NCI-H345 treated with DMSO at 0.1 percent for 48 hours (cell line): ENCODE measurements at regions not wholly inside any gene's neighbourhood (a gene's known extent, or its start where the extent isn't known, plus 50 kb on each side); places are given as distances from the start of the nearest gene placed in this dataset.
"Not testable (repeated sequence)": the region's sequence is repeated elsewhere in the genome, so short reads cannot be mapped to it uniquely, and the experiment has no call there.

Experiments used
- DNase-seq: peaks from one replicate; lab custom pipeline; 2025; ENCODE audit not compliant: unreplicated experiment; lab: John Stamatoyannopoulos, UW

- DNase-seq, result no peak
These were observed 55.2 kb upstream of the SLIT2 start for GRCh38 chr4:20196476-20196875.

GRCh38 chr4:20195071-20195885 is 56.4 kb upstream of the SLIT2 start:
- DNase-seq, result no peak

DNA sequence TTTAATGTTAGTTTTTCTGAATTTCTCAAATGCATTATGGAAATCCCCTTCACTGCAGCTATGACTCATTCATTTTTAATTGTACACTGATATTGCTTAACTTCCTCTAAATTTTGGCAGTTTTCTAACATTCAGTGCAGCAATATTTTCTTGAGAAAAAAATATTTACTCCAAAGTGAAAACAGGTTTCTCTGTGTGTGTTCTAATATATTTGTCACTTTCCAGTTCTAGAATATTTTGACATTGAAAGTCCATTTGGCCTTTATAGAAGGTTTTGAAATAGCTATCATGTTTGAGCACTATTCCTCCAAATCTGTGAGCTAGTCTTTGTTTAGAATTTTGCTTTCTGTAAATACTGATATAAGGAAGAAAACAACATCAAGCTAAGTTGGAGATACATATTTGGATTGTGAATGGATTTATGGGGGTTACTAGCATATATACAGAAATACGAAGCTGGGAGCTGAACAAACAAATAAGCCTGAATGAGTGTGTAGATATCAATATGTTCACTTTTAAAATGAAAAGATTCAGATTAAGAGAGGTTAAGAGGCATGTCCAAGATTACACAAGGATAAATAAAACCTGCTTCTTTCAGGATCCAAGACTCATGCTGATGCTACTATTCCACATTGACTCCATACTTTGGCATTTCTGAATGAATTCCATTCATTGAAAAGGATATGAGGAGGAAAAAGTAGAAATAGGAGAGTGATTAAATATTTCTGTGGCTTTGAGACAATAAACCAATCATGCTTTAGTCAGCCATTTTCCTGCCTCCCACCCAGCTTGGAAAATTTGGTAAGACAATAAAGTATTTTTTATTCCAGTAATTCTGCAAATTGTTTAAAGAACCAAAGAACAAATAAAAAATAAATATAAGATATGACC is 57.3 kb upstream of the SLIT2 start:
- DNase-seq, result no peak

DNA sequence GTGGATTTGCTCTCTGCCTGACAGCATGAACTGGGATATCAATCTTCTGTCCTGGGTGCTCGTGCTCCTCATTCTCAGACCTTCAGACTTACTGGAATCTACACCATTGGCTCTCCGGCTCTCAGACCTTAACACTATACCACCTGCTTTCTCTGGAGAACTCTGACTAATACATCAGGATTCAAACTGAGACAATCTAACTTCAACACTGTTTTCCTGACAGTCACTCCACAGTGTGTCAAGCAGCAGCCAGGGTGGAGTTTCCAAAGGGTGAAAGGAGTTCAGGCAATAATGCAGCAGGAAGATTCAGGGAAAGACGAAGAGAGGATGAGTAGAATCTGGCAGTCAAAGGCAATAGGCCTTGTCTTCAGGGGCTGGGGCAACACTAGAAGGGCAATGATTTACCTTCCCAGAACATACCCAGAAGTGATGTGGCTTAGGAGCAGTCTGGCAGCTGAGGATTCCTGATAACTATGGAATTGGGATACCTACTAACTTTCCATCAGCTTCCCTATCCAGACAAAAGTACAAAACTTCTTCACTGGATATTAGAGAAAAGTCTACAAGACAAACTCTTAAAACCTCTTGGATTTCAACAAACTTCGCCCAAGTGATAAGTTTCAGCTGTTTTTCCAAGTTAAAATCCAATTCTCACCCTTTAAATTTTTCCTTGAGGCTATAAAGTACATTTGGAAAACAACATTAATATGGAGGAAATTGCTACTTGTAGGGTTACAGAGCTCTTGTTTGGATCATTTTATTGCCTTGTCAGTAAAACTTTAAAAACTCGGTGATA is 58.4 kb upstream of the SLIT2 start:
- no peak for DNase-seq

DNA sequence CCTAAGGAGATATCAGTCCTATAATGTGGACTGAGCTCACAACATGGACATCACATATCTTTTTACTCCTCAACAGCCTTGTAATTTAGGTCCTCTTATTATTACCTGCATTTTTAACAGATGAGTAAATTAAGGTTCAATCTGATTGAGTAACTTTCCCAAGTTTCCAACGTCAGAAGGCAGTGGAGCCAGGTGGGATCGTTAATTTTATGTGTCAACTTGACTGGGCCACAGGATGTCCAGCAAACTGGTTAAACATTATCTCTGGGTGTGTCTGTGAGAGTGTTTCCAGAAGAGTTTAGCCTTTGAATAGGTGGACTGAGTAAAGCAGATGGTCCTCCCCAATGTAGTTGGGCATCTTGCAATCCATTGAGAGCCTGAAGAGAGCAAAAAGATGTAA is 59.0 kb upstream of the SLIT2 start:
- DNase-seq, result no peak

DNA sequence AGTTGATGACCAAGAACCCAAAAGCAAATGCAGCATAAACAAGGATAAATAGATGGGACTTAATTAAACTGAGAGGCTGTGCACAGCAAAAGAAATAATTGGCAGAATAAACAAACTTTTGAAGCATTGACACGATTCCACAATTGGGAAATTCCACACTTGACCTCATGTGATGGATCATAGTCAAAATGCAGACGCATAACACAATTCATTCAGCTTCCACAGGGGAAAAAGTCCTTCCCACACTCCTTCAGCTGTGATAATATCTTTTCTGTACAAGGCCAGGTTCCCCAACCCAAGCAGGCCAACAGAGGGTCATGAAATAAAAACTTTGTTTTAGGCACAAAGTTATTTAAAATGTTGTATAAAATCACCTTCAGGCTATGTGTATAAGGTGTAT is 66.6 kb upstream of the SLIT2 start:
- no peak for DNase-seq

DNA sequence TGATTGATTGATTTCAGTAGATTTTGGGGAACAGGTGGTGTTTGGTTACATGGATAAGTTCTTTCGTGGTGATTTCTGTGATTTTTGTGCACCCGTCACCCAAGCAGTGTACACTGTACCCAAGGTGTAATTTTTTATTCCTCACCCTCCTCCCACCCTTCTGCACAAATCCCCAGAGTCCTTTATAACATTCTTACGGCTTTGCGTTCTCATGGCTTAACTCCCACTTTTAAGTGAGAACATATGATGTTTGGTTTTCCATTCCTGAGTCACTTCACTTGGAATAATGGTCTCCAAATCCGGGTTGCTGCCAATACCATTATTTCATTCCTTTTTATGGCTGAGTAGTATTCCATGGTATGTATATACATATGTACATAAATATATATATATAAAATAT is 68.6 kb upstream of the SLIT2 start:
- not testable (repeated sequence) for DNase-seq

GRCh38 chr4:20181926-20182325 is 69.8 kb upstream of the SLIT2 start:
- no peak for DNase-seq

DNA sequence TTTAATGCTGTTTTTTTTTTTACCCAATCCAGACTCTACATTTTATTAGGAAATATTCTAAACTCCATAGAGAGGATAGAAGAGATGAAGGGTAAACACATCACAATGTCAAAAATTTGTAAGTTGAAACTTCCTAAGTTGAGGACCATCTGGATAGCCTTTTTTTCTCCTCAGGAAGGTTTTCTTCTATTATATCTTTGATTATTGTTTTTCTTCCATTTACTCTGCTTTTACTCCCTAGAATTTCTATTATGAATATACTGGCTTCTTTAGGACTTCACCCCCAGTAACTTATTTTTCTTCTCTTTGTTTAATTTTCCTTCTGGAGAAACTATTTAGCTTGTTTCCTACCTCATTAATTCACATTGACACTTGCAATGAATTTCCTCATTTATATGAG is 71.2 kb upstream of the SLIT2 start:
- DNase-seq, result no peak

GRCh38 chr4:20178902-20179576 is 72.7 kb upstream of the SLIT2 start:
- DNase-seq, result no peak

DNA sequence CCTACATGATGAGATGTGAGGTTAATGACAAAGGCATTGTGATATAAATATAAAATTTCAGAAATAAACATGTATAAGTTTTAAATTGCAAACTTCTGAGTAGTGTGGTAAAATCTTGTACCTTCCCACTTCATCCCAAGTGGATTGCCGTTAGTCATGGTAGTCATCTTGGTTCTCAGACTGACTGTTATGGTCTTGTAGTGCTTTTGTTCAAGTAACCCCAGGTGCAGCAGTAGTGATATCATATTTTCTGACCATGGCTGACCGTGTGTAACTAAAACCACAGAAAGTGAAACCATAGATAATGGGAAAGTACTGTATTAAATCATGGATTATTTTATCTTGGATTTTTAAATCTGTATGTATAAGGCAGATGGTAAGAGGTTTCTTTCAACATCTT is 74.8 kb upstream of the SLIT2 start:
- DNase-seq, result no peak

- no peak for DNase-seq
These were observed 79.5 kb upstream of the SLIT2 start for GRCh38 chr4:20172070-20172760.

DNA sequence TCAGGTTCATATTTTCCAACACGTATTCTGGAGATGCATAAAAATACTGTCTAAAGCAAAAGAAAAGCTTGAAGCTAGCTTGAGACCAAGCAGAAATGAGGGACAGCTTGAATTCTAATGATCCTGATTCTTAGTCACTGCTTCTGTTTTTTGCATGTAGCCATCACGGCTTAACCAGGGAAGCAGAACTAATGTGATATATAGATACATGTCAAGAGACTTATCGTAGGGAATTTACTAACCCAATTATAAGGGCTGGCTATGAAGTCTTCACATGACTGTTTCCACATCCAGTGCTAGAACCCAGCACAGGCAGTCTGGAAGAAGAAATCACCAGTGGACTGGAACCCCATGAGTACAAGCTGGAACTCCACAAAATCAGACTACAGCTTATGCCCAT is 85.2 kb upstream of the SLIT2 start:
- DNase-seq, result no peak

DNA sequence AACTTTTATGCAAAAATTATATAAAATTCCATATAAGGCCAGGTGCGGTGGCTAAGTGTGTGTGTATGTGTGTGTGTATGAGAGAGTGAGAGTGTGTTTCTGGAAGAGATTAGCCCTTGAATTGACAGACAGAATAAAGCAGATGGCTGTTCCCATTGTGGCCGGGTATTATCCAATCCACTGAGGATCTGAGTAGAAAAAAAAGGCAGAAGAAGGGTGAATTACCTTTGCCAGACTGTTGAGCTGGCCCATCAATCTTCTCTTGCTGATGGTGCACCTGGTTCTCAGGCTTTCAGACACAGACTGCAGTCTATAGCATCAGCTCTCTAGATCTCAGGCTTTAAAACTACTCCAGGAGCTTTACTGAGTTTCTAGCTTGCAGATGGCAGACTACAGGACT is 92.2 kb upstream of the SLIT2 start:
- no peak for DNase-seq

DNA sequence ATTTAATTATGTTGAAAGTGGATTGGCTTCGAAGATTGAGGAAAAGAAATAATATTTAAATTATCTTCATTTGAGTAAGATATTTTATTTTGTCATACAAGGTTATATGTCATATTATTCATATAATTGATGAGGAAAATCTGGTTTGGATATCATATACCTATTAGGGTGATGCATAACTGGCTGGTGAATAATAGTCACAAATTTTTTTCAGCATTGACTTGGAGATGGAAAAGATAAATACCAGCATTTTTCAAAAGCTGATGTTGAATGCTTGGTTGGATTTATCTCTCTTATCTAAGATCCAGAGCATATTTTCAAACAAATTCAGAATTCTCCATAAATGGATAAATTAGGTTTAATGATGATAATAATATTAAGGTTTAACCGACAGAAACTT is 93.5 kb upstream of the SLIT2 start:
- no peak for DNase-seq

- DNase-seq, result no peak
These were observed 100.3 kb upstream of the SLIT2 start for GRCh38 chr4:20151436-20151835.

DNA sequence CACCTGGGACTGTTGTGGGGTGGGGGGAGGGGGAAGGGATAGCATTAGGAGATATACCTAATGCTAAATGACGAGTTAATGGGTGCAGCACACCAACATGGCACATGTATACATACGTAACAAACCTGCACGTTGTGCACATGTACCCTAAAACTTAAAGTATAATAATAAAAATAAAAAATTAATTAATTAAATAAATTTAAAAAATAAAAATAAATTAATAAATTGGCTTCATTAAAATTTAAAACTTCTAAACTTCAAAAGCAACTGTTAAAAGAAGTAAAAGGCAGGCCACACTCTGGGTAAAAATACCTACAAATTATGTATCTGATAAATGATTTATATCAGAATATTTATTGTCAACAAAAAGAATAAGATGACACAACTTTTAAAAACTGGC is 102.6 kb upstream of the SLIT2 start:
- not testable (repeated sequence) for DNase-seq

DNA sequence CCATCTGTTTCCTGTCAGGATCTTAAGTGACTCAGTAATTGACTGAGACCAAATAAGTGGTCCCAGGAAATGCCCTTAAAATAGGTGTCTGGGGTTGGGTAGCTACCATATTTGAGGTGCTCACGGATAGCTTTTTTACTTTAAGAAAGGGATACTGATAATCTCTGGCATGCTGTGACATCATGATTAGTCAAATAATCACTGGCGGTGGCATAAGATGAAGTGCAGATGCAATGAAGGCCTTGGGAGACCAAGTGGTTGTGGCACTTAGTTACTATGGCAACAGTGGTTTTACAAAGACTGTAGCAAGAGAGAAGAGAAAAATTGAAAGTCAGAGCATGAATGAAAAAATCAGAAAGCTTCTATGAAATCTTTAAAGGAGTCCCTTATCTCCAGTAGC is 114.5 kb upstream of the SLIT2 start:
- DNase-seq, result no peak

GRCh38 chr4:20127626-20128025 is 124.1 kb upstream of the SLIT2 start:
- DNase-seq, result no peak

- DNase-seq, result no peak
These were observed 124.8 kb upstream of the SLIT2 start for GRCh38 chr4:20126906-20127305.
